GM23338 (cell line): ENCODE measurements at regions not wholly inside any gene's neighbourhood (a gene's known extent, or its start where the extent isn't known, plus 50 kb on each side); places are given as distances from the start of the nearest gene placed in this dataset.

Experiments
- ATAC-seq: fragments of 200-7000 bp; cut with Tn5 transposase; 3 replicates; pipeline ENCODE4 v1.9.1; 2020
- DNase-seq: peaks from one replicate; pipeline ENCODE4 v3.0.0-alpha.2; 2015; ENCODE audit warnings: low spot score
- H2AFZ ChIP-seq: fragments of 200-600 bp; sonication (generic); 2 replicates; pipeline ENCODE4 v1.8.0; 2016; ENCODE audit warnings: antibody characterized with exemption, mild to moderate bottlenecking, moderate library complexity
- H3F3A ChIP-seq: fragments of 200-600 bp; sonication (generic); replicated peaks from 2 replicates; pipeline ENCODE4 v1.8.0; 2017; ENCODE audit warnings: antibody characterized with exemption, mixed run types, low read depth
- H3K27ac ChIP-seq: fragments of 200-600 bp; sonication (generic); 2 replicates; pipeline ENCODE4 v1.6.1; 2016; ENCODE audit warnings: low read depth
- H3K27me3 ChIP-seq: fragments of 200-600 bp; sonication (generic); 2 replicates; pipeline ENCODE4 v1.8.0; 2016; ENCODE audit warnings: mild to moderate bottlenecking, mixed run types, moderate library complexity; ENCODE audit not compliant: insufficient read depth
- H3K36me3 ChIP-seq: fragments of 200-600 bp; sonication (generic); 2 replicates; pipeline ENCODE4 v1.8.0; 2016; ENCODE audit warnings: mild to moderate bottlenecking; ENCODE audit not compliant: insufficient read depth
- H3K4me1 ChIP-seq: fragments of 200-600 bp; sonication (generic); 2 replicates; pipeline ENCODE4 v1.8.0; 2016; ENCODE audit warnings: mild to moderate bottlenecking, moderate library complexity; ENCODE audit not compliant: insufficient read depth
- H3K4me2 ChIP-seq: fragments of 200-600 bp; sonication (generic); 2 replicates; pipeline ENCODE4 v1.7.1; 2017; ENCODE audit warnings: mixed run types
- H3K4me3 ChIP-seq: fragments of 200-600 bp; sonication (generic); 2 replicates; pipeline ENCODE4 v1.6.1; 2016; ENCODE audit warnings: mixed run types
- H3K79me2 ChIP-seq: fragments of 200-600 bp; sonication (generic); replicated peaks from 2 replicates; pipeline ENCODE4 v1.8.0; 2017; ENCODE audit warnings: mild to moderate bottlenecking; ENCODE audit not compliant: insufficient read depth
- H3K9me2 ChIP-seq: fragments of 200-600 bp; sonication (generic); 2 replicates; pipeline ENCODE4 v1.8.0; 2017; ENCODE audit not compliant: insufficient read depth
- H4K20me1 ChIP-seq: fragments of 200-600 bp; sonication (generic); replicated peaks from 2 replicates; pipeline ENCODE4 v1.8.0; 2017; ENCODE audit warnings: mild to moderate bottlenecking; ENCODE audit not compliant: insufficient read depth
- H3K27ac Mint-ChIP-seq: 2 replicates; pipeline ENCODE4 v1.8.0; 2020; ENCODE audit warnings: inconsistent platforms, mild to moderate bottlenecking, moderate library complexity, mixed read lengths
- H3K27me3 Mint-ChIP-seq: 3 replicates; pipeline ENCODE4 v1.8.0; 2022; ENCODE audit warnings: low read depth, mild to moderate bottlenecking, moderate library complexity, mixed read lengths, inconsistent platforms; ENCODE audit not compliant: insufficient read depth, poor library complexity
- H3K36me3 Mint-ChIP-seq: 3 replicates; pipeline ENCODE4 v1.8.0; 2021; ENCODE audit warnings: low read depth, mild to moderate bottlenecking, inconsistent platforms, moderate library complexity, mixed read lengths
- H3K4me1 Mint-ChIP-seq: 3 replicates; pipeline ENCODE4 v1.8.0; 2020; ENCODE audit warnings: mild to moderate bottlenecking, inconsistent platforms, mixed read lengths
- H3K4me3 Mint-ChIP-seq: 3 replicates; pipeline ENCODE4 v1.8.0; 2021; ENCODE audit warnings: moderate library complexity, mild to moderate bottlenecking, inconsistent platforms, mixed read lengths
- H3K9me3 Mint-ChIP-seq: 3 replicates; pipeline ENCODE4 v1.8.0; 2020; ENCODE audit warnings: moderate library complexity, mild to moderate bottlenecking, inconsistent platforms, mixed read lengths
- CREB1 ChIP-seq: fragments of 250-450 bp; sonication (Bioruptor Pico); IDR thresholded peaks from 2 replicates; pipeline ENCODE4 v1.5.0; 2020; ENCODE audit warnings: low read depth, mild to moderate bottlenecking, moderate library complexity
- ETS1 ChIP-seq: IDR thresholded peaks from 2 replicates; pipeline ENCODE4 v1.6.1; 2016; ENCODE audit warnings: antibody characterized with exemption
- EZH2 ChIP-seq: fragments of 200-600 bp; sonication (generic); IDR thresholded peaks from one replicate; pipeline ENCODE4 v1.8.0; 2017; ENCODE audit warnings: antibody characterized with exemption, mild to moderate bottlenecking, low read depth; ENCODE audit not compliant: unreplicated experiment
- EZH2phosphoT487 ChIP-seq: fragments of 200-600 bp; sonication (generic); IDR thresholded peaks from one replicate; pipeline ENCODE4 v1.8.1; 2018; ENCODE audit warnings: antibody characterized with exemption; ENCODE audit not compliant: unreplicated experiment
- NANOG ChIP-seq: IDR thresholded peaks from 2 replicates; pipeline ENCODE4 v1.6.1; 2016; ENCODE audit warnings: antibody characterized with exemption, borderline replicate concordance
- REST ChIP-seq: IDR thresholded peaks from one replicate; pipeline ENCODE4 v1.6.1; 2018; ENCODE audit warnings: antibody characterized with exemption; ENCODE audit not compliant: unreplicated experiment
- STAT1 ChIP-seq: IDR thresholded peaks from one replicate; pipeline ENCODE4 v1.6.1; 2016; ENCODE audit warnings: antibody characterized with exemption; ENCODE audit not compliant: unreplicated experiment
- ZNF331 ChIP-seq: fragments of 250-450 bp; sonication (Bioruptor Pico); IDR thresholded peaks from 2 replicates; pipeline ENCODE4 v1.5.0; 2020; ENCODE audit warnings: low read depth, mild to moderate bottlenecking, moderate library complexity

- TF ChIP-seq ETS1 (no peak), EZH2phosphoT487 (no peak), STAT1 (no peak), NANOG (no peak), CREB1 (CRISPR knock-in tag) (peak; percentile 33), REST (no peak), ZNF331 (CRISPR knock-in tag) (no peak), EZH2 (no peak)
Observed at GRCh38 chr7:32680259-32681173, 185.2 kb downstream of the AVL9 start (continued).

- Histone ChIP-seq H3F3A (no peaks in the 10 kb centered on the region), H3K27me3 (no peaks in the 10 kb centered on the region), H3K4me2 (no peak overlapping the region), H3K4me1 (peaks cover 13% of the 10 kb centered on the region), H4K20me1 (no peaks in the 10 kb centered on the region), H2AFZ (no peak overlapping the region), H3K36me3 (no peaks in the 10 kb centered on the region), H3K27ac (0 out of 2 replicates have a peak overlapping the region, but pooled peaks have one; percentile 86), H3K4me3 (no peak overlapping the region), H3K79me2 (no peaks in the 10 kb centered on the region), H3K9me2 (no peaks in the 10 kb centered on the region)
- no peak for TF ChIP-seq REST
- H3K27ac Mint-ChIP-seq: peak overlapping the region; percentile 93; the same call in 1 of the 2 replicates
- no peak for ATAC-seq
- peaks cover 24% of the 10 kb centered on the region for H3K9me3 Mint-ChIP-seq
- peaks cover 4% of the 10 kb centered on the region for H3K27me3 Mint-ChIP-seq
- peaks cover 41% of the 10 kb centered on the region for H3K36me3 Mint-ChIP-seq
- H3K4me1 Mint-ChIP-seq: peaks cover 30% of the 10 kb centered on the region
- no peak overlapping the region for H3K4me3 Mint-ChIP-seq
- no peak for DNase-seq
Observed at GRCh38 chr7:32679192-32679591, 183.9 kb downstream of the AVL9 start.
